ENCODE measurements at regions not wholly inside any gene's neighbourhood (a gene's known extent, or its start where the extent isn't known, plus 50 kb on each side); places are given as distances from the start of the nearest gene placed in this dataset.
A peak's percentile ranks its signal among the peaks of the same experiment; 100 is the strongest.
"Not testable (repeated sequence)": the region's sequence is repeated elsewhere in the genome, so short reads cannot be mapped to it uniquely, and the experiment has no call there.

- DNase-seq (ENCODE audit: low spot score): no peak
- no peak for ATAC-seq
- intact Hi-C loops (cut with DNase I): no loop called here
Measured at GRCh38 chr10:2782950-2783349, 284.4 kb upstream of the PFKP start.

- intact Hi-C loops (cut with DNase I): no loop called here
- no peak for ATAC-seq
- DNase-seq (ENCODE audit: low spot score): no peak
Measured at GRCh38 chr10:2782265-2782664, 285.1 kb upstream of the PFKP start.

GRCh38 chr10:2777666-2778355, 289.5 kb upstream of the PFKP start:
- intact Hi-C loops (cut with DNase I): no loop called here
- ATAC-seq: no peak
- DNase-seq (ENCODE audit: low spot score): no peak

- ATAC-seq: no peak
- intact Hi-C loops (cut with DNase I): no loop called here
Measured at GRCh38 chr10:2772816-2773631, 294.3 kb upstream of the PFKP start.

GRCh38 chr10:2772135-2772534, 295.2 kb upstream of the PFKP start:
- no peak for DNase-seq (ENCODE audit: low spot score)
- no peak for ATAC-seq
- intact Hi-C loops (cut with DNase I): no loop called here

More at GRCh38 chr10:2772816-2773631, 294.3 kb upstream of the PFKP start:
- DNase-seq (ENCODE audit: low spot score): no peak

- intact Hi-C loops (cut with DNase I); DNase-seq (ENCODE audit: low spot score): not testable (repeated sequence)
- ATAC-seq: peak; percentile 28
Measured at GRCh38 chr10:2767293-2767692, 300.1 kb upstream of the PFKP start.

GRCh38 chr10:2761971-2762370, 305.4 kb upstream of the PFKP start:
- intact Hi-C loops (cut with DNase I): no loop called here
- ATAC-seq: no peak
- no peak for DNase-seq (ENCODE audit: low spot score)

- ATAC-seq (peak; percentile 89), DNase-seq (ENCODE audit: low spot score) (no peak)
- intact Hi-C loops (cut with DNase I): no loop called here
Measured at GRCh38 chr10:2761311-2761710, 306.0 kb upstream of the PFKP start.

- intact Hi-C loops (cut with DNase I): no loop called here
- ATAC-seq: no peak
Measured at GRCh38 chr10:2760736-2761135, 306.6 kb upstream of the PFKP start.

GRCh38 chr10:2759233-2759632, 308.1 kb upstream of the PFKP start:
- no peak for ATAC-seq
- no peak for DNase-seq (ENCODE audit: low spot score)
- intact Hi-C loops (cut with DNase I): no loop called here

More at GRCh38 chr10:2760736-2761135, 306.6 kb upstream of the PFKP start:
- no peak for DNase-seq (ENCODE audit: low spot score)

GRCh38 chr10:2754943-2755342, 312.4 kb upstream of the PFKP start:
- no peak for DNase-seq (ENCODE audit: low spot score)
- ATAC-seq: no peak
- intact Hi-C loops (cut with DNase I): no loop called here

GRCh38 chr10:2748287-2748686, 319.1 kb upstream of the PFKP start:
- intact Hi-C loops (cut with DNase I): no loop called here
- no peak for ATAC-seq
- DNase-seq (ENCODE audit: low spot score): no peak

GRCh38 chr10:2746638-2747037, 320.7 kb upstream of the PFKP start:
- ATAC-seq: no peak
- intact Hi-C loops (cut with DNase I): no loop called here
- DNase-seq (ENCODE audit: low spot score): no peak

- no peak for DNase-seq (ENCODE audit: low spot score)
- ATAC-seq: no peak
- intact Hi-C loops (cut with DNase I): no loop called here
Measured at GRCh38 chr10:2745666-2746065, 321.7 kb upstream of the PFKP start.

- DNase-seq (ENCODE audit: low spot score) (no peak), ATAC-seq (peak; percentile 36)
- intact Hi-C loops (cut with DNase I): no loop called here
Measured at GRCh38 chr10:2744547-2745200, 322.7 kb upstream of the PFKP start.

- no peak for ATAC-seq
- intact Hi-C loops (cut with DNase I): no loop called here
- no peak for DNase-seq (ENCODE audit: low spot score)
Measured at GRCh38 chr10:2734603-2735002, 332.7 kb upstream of the PFKP start.

GRCh38 chr10:2733278-2733963, 333.9 kb upstream of the PFKP start:
- DNase-seq (ENCODE audit: low spot score) (no peak), ATAC-seq (no peak)
- intact Hi-C loops (cut with DNase I): no loop called here

- intact Hi-C loops (cut with DNase I): no loop called here
- ATAC-seq (no peak), DNase-seq (ENCODE audit: low spot score) (no peak)
Measured at GRCh38 chr10:2731940-2732339, 335.4 kb upstream of the PFKP start.

GRCh38 chr10:2729197-2729596, 338.2 kb upstream of the PFKP start:
- intact Hi-C loops (cut with DNase I): loop anchor here (5.0 kb wide), 1 partner anchor 1032 kb away; no protein-coding TSS in a partner anchor
- DNase-seq (ENCODE audit: low spot score): no peak
- no peak for ATAC-seq

All from sciatic nerve (tissue), 2 donors.